A549 (cell line): ENCODE measurements at regions not wholly inside any gene's neighbourhood (a gene's known extent, or its start where the extent isn't known, plus 50 kb on each side); places are given as distances from the start of the nearest gene placed in this dataset.
"Not testable (repeated sequence)": the region's sequence is repeated elsewhere in the genome, so short reads cannot be mapped to it uniquely, and the experiment has no call there.

Experiments
- CEBPB ChIP-seq, 2 experiments: fragments of >200 bp in 1 of 2; sonication (Bioruptor Twin) in 1 of 2; formaldehyde crosslinking in 1 of 2; IDR thresholded peaks; 2 replicates each; pipeline ENCODE4 v1.6.1; 2012 to 2016
- CHD2 ChIP-seq: fragments of 150-350 bp; IDR thresholded peaks from 2 replicates; pipeline ENCODE4 v1.6.1; 2014; ENCODE audit warnings: low read length; ENCODE audit not compliant: partially characterized antibody
- CHD4 ChIP-seq: fragments of 200-600 bp; sonication (generic); IDR thresholded peaks from 2 replicates; pipeline ENCODE4 v1.6.1; 2016; ENCODE audit warnings: antibody characterized with exemption, mild to moderate bottlenecking, borderline replicate concordance
- EHF ChIP-seq: fragments of 250-450 bp; sonication (Bioruptor Pico); IDR thresholded peaks from 2 replicates; pipeline ENCODE4 v1.5.0; 2020; ENCODE audit warnings: mild to moderate bottlenecking
- FOSL2 ChIP-seq, 2 experiments: fragments of 450-650 bp in 1 of 2; fragments of >200 bp in 1 of 2; sonication (Bioruptor Twin) in 1 of 2; formaldehyde crosslinking; IDR thresholded peaks; 2 replicates each; pipeline versions ENCODE4 v1.5.0 to v1.6.1; 2016 to 2020; ENCODE audit warnings: mild to moderate bottlenecking in 1 of 2, moderate library complexity in 1 of 2
- MYC ChIP-seq: IDR thresholded peaks from 2 replicates; pipeline ENCODE4 v1.6.1; 2012; ENCODE audit warnings: mild to moderate bottlenecking, inconsistent platforms, low read length, improper control_type of control experiment, borderline replicate concordance
- POLR2A ChIP-seq: IDR thresholded peaks from 2 replicates; pipeline ENCODE4 v1.6.1; 2012; ENCODE audit warnings: mild to moderate bottlenecking, low read length
- RCOR1 ChIP-seq: fragments of 150-350 bp; IDR thresholded peaks from 2 replicates; pipeline ENCODE4 v1.6.1; 2014; ENCODE audit warnings: antibody characterized with exemption, low read length, low read depth
- RNF2 ChIP-seq: fragments of 200-600 bp; sonication (generic); IDR thresholded peaks from 2 replicates; pipeline ENCODE4 v1.6.1; 2016; ENCODE audit warnings: low read depth, mild to moderate bottlenecking, antibody characterized with exemption, moderate library complexity, borderline replicate concordance
- SMC3 ChIP-seq: fragments of >200 bp; sonication (Bioruptor Twin); formaldehyde crosslinking; IDR thresholded peaks from 3 replicates; pipeline ENCODE4 v1.6.1; 2018; ENCODE audit warnings: inconsistent platforms
- SREBF2 ChIP-seq: fragments of 450-650 bp; IDR thresholded peaks from 2 replicates; pipeline ENCODE4 v1.6.1; 2014; ENCODE audit warnings: mild to moderate bottlenecking, moderate library complexity
- TF ChIP-seq, protein P1 (sequence below): fragments of >200 bp; sonication (Bioruptor Twin); formaldehyde crosslinking; IDR thresholded peaks from 3 replicates; pipeline ENCODE4 v1.5.1; 2016
- TF ChIP-seq, protein P2 (sequence below): IDR thresholded peaks from 2 replicates; pipeline ENCODE4 v1.6.1; 2012
- TF ChIP-seq, protein P3 (sequence below): fragments of 450-650 bp; IDR thresholded peaks from 2 replicates; pipeline ENCODE4 v1.6.1; 2014; ENCODE audit warnings: antibody characterized with exemption

DNA sequence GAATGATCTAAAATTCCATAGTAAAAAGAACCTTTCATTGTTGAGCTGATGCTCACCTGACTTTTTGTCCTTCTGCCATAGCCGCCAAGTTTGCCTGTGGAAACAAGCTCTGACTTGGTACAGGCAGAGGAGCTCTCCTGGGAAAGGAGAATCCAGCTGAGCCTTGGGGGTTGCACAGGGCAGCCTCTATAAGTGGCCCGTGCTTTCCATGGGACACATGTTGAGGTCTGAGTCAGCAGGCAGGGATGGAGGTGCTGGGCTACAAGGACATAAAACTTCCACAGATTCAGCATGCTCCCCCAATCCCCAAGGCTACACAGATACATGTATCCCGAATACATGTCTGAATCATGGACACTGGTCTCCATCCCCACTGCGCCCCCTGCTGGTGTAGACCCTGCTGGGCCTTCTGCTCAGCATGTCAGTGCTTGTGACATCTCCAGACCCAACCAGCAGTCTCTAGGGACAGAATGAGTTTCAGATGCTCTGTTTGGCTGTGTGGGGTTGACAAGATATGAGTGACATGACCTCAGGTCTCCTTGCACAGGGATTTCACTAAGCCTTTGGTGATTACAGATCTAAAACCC is 551.7 kb downstream of the RPIA start:
- TF ChIP-seq, protein P1, sequence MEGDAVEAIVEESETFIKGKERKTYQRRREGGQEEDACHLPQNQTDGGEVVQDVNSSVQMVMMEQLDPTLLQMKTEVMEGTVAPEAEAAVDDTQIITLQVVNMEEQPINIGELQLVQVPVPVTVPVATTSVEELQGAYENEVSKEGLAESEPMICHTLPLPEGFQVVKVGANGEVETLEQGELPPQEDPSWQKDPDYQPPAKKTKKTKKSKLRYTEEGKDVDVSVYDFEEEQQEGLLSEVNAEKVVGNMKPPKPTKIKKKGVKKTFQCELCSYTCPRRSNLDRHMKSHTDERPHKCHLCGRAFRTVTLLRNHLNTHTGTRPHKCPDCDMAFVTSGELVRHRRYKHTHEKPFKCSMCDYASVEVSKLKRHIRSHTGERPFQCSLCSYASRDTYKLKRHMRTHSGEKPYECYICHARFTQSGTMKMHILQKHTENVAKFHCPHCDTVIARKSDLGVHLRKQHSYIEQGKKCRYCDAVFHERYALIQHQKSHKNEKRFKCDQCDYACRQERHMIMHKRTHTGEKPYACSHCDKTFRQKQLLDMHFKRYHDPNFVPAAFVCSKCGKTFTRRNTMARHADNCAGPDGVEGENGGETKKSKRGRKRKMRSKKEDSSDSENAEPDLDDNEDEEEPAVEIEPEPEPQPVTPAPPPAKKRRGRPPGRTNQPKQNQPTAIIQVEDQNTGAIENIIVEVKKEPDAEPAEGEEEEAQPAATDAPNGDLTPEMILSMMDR: not testable (repeated sequence)
- not testable (repeated sequence) for TF ChIP-seq CHD2; MYC; RNF2; POLR2A; SREBF2; EHF (CRISPR knock-in tag); FOSL2 (IDR thresholded peaks at IDR 0.05); FOSL2 (CRISPR knock-in tag; IDR thresholded peaks at IDR 0.05); SMC3; CHD4; RCOR1; CEBPB (IDR thresholded peaks at IDR 0.05)
- TF ChIP-seq, protein P2, sequence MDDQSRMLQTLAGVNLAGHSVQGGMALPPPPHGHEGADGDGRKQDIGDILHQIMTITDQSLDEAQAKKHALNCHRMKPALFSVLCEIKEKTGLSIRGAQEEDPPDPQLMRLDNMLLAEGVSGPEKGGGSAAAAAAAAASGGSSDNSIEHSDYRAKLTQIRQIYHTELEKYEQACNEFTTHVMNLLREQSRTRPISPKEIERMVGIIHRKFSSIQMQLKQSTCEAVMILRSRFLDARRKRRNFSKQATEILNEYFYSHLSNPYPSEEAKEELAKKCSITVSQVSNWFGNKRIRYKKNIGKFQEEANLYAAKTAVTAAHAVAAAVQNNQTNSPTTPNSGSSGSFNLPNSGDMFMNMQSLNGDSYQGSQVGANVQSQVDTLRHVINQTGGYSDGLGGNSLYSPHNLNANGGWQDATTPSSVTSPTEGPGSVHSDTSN: not testable (repeated sequence)
- TF ChIP-seq, protein P3, sequence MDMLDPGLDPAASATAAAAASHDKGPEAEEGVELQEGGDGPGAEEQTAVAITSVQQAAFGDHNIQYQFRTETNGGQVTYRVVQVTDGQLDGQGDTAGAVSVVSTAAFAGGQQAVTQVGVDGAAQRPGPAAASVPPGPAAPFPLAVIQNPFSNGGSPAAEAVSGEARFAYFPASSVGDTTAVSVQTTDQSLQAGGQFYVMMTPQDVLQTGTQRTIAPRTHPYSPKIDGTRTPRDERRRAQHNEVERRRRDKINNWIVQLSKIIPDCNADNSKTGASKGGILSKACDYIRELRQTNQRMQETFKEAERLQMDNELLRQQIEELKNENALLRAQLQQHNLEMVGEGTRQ: not testable (repeated sequence)
